ENCODE measurements at regions not wholly inside any gene's neighbourhood (a gene's known extent, or its start where the extent isn't known, plus 50 kb on each side); places are given as distances from the start of the nearest gene placed in this dataset.

DNA sequence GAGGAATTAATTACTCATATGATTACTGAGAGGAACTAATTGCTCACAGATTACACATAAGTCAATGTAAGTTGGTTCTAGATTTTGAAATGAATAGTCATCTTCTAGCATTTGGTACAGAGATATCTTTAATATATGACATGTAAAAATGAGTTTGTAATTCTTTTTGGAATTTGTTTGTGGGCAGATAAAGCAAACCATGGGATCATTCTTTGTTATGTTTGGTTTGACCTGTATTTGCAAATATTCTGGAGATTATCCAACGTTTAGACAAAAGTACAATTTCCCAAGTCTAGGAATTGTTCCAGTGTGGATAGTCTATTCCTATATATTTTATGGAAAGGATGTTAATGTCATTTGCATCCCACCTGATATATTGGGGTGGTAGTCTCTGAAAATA, 309.6 kb upstream of the EDNRB start:
- no peak for DNase-seq

DNA sequence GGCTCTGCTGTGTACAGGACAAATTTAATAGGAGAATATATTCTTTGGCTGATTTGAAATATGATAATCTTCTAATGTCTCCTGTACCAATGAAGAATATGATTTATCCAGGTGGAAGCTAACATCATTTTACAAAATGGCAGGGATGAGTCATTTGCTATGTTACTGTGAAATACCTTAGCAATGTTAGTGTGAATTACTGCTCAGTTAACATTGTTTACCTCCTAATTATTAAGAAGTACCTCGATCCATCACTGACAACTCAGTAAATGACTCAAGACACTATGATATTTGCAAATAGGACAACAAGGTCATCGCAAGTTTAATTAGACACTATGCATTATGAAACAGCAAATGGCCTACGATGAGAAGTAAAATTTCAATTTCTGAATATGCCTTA, 309.1 kb upstream of the EDNRB start:
- no peak for DNase-seq

DNA sequence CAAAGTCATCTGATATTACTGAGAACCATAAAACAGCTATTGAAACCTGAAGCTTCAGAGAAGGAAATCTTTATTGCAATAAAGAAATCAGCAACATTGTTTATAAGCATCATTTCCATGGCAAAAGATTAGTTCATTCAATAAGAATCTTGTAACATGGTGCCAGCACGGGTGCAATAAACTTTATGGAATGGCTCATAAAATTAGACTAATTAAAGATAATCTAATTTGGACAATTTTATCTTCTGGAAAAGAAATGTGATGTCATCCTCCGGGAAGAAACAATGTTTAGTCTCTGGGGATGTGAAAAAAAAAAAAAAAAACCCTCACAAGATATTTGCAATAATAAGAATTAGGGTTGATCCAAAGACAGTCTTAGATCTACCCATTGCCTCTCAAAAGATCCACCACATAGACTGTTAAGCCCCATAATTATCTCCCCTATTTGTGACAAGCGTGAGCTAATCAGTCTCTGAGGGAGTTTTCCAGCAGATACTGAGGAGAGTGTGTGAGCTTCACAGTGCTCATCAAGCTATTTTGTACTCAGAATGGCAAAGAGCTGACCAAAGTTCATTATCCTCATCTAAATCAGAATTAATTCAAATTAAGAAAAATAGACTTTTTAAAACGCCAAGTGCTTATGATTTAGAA, 297.0 kb upstream of the EDNRB start:
- no peak for DNase-seq

DNA sequence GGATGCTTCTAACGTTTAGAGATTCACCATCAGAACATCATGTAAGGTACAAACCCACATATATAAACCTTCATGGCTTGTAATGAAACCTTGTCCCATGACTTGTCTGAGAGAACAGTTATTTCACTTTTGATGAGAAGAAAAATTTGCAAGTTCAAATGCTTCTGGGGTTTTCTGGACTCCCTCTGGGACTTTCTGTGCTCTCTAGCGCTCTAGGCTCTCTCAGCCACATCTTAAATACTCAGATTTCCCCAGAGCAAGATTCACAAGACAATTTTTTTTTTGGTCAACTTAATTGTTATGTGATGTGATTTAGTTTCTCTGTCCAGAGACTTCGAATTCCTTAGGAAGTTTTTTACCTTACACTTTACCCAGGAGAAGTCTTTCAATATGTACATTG, 282.8 kb upstream of the EDNRB start:
- no peak for DNase-seq

DNA sequence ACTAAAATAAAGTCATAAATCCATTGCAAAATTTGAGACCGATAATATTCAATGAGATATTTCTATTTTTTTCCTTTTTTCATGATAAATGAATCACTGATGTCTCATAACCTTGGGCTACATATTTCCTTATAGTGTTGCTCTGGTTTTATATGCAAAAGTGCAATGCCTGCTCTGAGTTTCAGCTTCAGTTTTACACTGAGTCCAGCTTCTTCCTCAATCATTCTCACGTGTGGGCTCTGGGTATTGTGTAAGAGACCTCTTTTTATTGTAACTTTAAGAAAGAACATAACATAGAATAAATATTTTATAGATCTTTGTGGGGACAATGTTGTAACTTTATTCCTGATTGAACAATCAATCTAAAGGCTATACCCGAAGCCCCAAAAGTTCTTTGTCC, 280.2 kb upstream of the EDNRB start:
- DNase-seq = no peak

- DNase-seq = peak in 1 of 58 donors; percentile 1
These were observed 279.8 kb upstream of the EDNRB start for GRCh38 chr13:78198419-78198818.

- no peak for DNase-seq
These were observed 278.6 kb upstream of the EDNRB start for GRCh38 chr13:78197231-78197630.

DNA sequence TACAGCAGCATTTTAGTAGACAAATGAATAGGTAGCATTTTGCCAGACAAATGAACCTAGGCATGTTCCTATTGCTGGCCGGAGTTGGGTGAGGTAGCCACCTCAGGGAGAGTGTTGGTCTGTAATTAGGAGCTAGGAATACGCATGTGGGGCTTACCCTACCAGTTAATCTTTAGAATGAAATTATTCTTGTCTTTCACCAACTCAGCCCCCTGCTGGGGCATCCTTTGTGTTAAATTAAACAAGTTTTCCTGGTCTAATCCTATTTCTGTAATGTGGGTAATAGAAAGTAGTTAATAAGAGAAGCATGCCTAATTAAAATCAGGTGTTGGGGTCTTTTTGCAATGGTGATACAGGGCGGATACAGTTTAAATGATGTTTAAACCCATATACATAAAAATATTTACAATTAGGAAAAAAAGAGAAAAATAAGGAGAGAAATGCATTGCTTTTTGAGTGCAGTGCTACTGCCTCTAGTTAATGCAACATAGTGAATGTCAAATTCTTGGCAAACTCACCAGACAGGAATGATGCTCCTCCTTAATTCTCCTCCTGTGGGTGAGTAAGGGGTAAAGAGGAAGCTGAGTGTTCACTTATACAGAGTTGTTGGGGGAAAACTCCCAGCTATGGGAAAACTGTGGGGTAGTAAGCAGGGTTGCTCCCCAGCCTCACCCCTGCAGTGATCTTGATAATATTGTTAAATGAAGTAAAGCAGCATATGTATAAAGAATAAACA, 276.4 kb upstream of the EDNRB start:
- DNase-seq = no peak

DNA sequence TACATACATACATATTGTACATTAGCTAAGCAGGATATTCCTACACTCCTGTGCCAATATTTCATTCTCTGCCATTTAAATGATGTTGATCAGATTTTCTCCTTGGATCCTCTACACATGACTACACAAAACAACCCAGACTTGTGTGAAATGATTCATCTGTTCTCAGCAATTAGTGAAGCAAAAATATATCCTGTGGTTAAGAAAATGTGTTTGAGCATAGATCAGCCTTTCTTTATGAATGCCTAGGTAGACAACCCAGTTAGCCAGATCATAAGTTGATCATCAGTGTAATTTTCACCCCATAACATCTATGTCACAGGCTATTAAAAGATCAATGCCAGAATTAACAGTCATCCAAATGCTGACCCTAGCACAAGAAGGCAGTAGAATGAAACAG, 275.2 kb upstream of the EDNRB start:
- peak in 1 of 58 donors; percentile 6 for DNase-seq

- no peak for DNase-seq
These were observed 274.1 kb upstream of the EDNRB start for GRCh38 chr13:78192716-78193115.

DNA sequence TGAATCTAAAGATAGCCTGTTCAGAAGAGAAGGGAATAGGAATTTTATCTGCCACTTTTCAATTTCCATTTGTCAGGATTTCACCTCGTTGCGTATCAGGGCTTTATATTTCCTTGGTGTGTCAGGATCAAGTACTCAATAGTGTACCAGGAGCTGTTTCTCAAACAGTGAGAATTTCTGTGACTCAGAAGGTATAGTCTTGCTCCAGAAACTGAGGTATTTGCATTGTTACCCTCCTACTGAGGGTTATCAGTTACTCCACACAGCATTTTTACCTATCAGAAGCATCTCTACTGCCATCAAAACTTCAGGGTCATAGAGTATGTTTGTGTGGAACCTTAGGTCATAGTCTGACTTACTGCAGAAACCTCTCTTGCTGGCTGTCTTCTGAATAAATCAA, 271.7 kb upstream of the EDNRB start:
- no peak for DNase-seq

- DNase-seq = no peak
These were observed 269.1 kb upstream of the EDNRB start for GRCh38 chr13:78187781-78188180.

DNA sequence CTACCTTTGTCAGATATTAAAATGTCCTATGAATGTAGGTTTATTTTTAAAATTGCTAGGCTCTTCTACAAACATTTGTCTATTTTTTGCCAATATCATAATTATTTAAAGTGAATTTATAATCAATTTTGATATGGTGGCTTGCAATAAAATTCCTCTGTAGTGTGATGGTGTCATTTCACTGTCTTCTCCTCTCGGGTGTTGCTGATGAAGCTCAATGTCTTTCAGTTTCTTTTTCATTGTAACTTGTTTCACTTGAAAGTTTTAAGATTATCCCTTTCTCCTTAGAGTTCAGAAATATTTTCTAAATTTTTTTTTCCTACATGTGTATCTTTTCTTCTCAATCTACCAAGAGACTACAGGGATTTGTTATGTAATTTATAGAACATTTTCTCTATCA, 267.1 kb upstream of the EDNRB start:
- DNase-seq = no peak

GRCh38 chr13:78183732-78184131, 265.1 kb upstream of the EDNRB start:
- no peak for DNase-seq

DNA sequence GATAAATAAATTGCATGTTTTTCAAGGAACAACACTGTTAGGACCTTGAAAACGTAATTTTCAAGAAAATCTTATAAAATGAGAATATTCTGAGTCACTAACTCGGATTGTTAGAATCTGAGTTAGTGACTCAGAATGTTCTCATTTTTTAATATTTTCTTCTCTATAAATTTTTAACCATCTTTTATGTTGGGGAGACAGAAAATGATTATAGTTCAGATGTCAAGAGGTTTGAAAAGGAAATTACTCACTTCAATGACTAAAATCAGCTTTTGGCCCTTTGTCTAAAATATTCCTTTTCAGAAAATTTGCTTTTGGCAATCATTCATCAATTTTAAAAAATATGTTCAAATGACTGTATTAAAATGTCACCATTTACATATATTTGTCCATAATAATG, 264.2 kb upstream of the EDNRB start:
- no peak for DNase-seq

GRCh38 chr13:78177306-78177705, 258.7 kb upstream of the EDNRB start:
- DNase-seq = no peak

- no peak for DNase-seq
These were observed 258.2 kb upstream of the EDNRB start for GRCh38 chr13:78176880-78177279.

- DNase-seq = no peak
These were observed 250.8 kb upstream of the EDNRB start for GRCh38 chr13:78169386-78169785.

DNA sequence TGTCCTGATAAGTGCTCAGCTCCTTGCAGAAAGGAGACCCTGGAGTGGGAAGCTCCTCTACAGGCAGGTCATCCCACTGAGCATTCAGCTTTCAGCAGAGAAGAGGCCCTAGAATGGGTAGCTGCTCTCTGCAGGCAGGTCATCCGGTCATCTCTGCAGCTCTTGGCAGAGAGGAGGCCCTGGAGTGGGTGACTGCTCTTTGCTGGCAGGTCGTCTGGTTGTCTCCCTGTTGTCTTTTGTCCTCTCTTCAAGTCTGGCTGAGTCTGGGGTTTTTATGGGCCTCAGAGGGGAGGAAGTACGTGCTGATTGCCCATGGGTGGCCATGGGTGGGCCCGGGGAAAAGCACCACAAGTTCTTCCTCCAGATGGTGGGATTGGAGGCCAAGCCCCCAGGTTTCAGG, 250.3 kb upstream of the EDNRB start:
- DNase-seq = no peak

DNA sequence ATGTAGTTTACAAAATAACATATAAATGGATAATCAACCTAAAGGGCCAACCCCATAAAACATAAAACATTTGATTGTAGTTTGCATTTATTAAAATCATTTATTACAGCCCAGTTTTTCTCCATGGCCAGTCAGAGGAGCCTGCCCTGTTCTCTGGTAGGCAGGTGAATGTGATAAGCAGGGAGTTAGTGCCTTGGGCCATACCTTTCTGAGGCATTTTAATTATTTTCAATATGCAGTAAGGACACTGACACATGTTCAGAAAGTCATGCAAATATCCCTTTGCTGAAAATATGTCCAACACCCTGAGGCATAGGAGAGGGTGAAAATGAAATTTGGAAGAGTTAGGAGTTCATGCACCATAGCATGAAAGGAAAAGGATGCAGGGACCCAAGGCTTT, 242.6 kb upstream of the EDNRB start:
- DNase-seq = no peak

- DNase-seq = no peak
These were observed 242.2 kb upstream of the EDNRB start for GRCh38 chr13:78160793-78161192.

DNA sequence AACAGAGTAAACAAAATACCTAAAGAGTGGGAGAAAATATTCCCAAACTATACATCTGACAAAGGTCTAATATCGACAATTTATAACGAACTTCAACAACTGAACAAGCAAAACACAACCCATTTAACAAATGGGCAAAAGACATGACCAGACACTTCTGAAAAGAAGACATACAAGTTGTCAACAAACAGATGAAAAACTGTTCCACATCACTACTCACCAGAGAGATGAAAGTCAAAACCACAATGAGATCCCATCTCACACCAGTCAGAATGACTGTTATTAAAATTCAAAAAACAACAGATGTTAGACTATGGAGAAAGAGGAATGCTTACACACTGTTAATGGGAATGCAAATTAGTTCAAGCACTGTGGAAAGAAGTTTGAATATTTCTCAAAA, 233.8 kb upstream of the EDNRB start:
- no peak for DNase-seq

- DNase-seq = no peak
These were observed 229.3 kb upstream of the EDNRB start for GRCh38 chr13:78147905-78148304.
